ENCODE measurements at regions not wholly inside any gene's neighbourhood (a gene's known extent, or its start where the extent isn't known, plus 50 kb on each side); places are given as distances from the start of the nearest gene placed in this dataset.

DNA sequence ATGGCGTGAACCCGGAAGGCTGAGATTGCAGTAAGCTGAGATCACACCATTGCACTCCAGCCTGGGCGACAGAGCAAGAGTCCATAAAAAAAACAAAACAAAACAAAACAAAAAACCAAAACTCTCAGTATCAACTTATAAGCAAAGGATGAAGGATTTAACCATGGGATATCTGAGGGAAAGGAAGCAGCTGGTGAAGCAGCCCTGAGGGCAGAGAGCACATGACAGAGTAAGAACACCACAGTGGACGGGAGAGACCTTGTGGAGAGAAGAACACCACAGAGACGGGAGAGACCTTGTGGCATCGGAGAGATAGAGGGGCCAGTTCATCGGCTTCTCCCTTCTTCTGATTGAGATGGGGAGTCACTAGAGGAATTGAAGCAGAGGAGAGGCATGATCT lies 697.2 kb downstream of the HDGFL1 start:
- TF ChIP-seq, protein P1, sequence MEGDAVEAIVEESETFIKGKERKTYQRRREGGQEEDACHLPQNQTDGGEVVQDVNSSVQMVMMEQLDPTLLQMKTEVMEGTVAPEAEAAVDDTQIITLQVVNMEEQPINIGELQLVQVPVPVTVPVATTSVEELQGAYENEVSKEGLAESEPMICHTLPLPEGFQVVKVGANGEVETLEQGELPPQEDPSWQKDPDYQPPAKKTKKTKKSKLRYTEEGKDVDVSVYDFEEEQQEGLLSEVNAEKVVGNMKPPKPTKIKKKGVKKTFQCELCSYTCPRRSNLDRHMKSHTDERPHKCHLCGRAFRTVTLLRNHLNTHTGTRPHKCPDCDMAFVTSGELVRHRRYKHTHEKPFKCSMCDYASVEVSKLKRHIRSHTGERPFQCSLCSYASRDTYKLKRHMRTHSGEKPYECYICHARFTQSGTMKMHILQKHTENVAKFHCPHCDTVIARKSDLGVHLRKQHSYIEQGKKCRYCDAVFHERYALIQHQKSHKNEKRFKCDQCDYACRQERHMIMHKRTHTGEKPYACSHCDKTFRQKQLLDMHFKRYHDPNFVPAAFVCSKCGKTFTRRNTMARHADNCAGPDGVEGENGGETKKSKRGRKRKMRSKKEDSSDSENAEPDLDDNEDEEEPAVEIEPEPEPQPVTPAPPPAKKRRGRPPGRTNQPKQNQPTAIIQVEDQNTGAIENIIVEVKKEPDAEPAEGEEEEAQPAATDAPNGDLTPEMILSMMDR (IDR thresholded peaks at IDR 0.05; ENCODE audit: low read length, missing control alignments), result no peak
- no peak overlapping the region for H3K4me3 ChIP-seq (replicated peaks; ENCODE audit: low read depth, low read length)
- DNase-seq (ENCODE audit: low read depth), result no peak

DNA sequence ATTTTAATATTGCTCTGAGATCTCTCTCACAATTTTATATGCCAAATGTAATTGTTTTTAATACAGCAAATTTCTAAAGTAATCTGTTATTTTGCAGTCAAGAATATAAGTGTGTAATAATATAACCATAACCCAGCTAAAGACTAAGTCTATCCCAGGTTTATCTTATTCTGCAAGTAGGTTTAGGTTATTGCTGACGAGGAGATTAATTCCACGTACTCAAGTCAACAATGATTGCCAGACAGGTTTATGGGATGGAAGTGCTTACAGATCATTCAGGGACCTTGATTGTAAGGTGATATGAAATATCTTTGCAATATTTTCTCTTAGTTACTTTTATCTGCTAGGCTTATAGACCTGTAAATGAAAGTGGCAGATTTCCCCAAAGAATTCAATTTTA lies 698.3 kb downstream of the HDGFL1 start:
- TF ChIP-seq, protein P1 (IDR thresholded peaks at IDR 0.05; ENCODE audit: low read length, missing control alignments), result no peak
- no peak for DNase-seq (ENCODE audit: low read depth)
- H3K4me3 ChIP-seq (replicated peaks; ENCODE audit: low read depth, low read length), result no peak overlapping the region

DNA sequence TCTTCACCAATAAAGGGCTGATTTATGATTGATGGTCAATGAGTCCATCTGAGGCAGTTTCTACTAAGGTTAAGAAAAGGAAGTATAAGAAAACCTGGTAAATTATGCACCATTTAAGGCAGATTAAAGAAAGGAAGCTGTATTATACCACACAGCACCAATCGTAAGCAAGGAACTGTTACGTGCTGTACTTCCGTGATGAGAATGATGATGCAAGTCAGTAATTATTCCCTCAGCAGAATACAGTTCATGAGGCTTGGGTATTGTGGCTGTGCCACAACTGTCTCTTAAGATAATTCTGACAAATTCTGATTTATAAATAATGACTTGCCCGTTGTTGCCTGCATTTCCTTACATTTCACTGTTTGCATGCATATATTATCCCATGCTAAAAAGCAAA lies 699.0 kb downstream of the HDGFL1 start:
- H3K4me3 ChIP-seq (replicated peaks; ENCODE audit: low read depth, low read length), result no peak overlapping the region

DNA sequence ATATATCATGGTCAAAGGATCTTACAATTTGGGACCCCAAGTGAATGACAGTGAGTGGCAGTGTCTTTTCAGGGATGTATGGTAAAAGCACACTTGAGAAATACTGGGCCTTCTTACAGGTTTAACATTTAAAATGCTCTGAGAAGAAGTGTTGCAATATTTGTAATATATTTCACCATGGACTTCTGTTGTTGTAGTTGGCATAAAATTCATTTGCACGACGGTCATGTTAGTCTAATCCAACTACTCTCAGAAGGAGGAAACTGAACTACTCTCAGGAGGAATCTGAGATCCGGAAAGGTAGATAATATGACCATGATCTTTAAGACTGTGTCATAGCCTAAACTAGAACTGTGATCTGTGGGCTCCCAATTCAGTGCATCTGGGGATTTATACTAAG lies 700.1 kb downstream of the HDGFL1 start:
- TF ChIP-seq, protein P1 (IDR thresholded peaks at IDR 0.05; ENCODE audit: low read length, missing control alignments), result no peak
- peak; percentile 24 for DNase-seq (ENCODE audit: low read depth)
- no peak overlapping the region for H3K4me3 ChIP-seq (replicated peaks; ENCODE audit: low read depth, low read length)

More for the DNA sequence above, 699.0 kb downstream of the HDGFL1 start:
- no peak for DNase-seq (ENCODE audit: low read depth)
- TF ChIP-seq, protein P1 (IDR thresholded peaks at IDR 0.05; ENCODE audit: low read length, missing control alignments), result no peak

DNA sequence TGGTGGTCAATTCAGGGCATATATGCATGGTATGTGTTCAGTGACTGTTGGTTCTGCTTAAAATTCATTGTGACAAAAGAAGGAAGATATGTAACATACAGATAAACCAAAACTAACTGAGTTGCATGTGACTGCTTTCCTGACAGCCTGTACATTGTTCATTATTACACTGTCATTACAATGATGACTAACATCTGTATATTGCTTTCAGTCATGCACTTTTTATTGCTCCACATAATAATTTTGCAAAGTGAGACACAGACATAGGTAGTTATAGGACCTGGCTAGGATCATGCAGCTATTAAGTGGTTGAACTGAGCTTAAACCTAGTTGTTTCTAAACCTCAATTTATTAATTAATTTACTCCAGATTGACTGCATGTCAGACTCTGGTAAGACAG lies 703.2 kb downstream of the HDGFL1 start:
- TF ChIP-seq, protein P1 (IDR thresholded peaks at IDR 0.05; ENCODE audit: low read length, missing control alignments), result no peak
- no peak overlapping the region for H3K4me3 ChIP-seq (replicated peaks; ENCODE audit: low read depth, low read length)
- DNase-seq (ENCODE audit: low read depth), result no peak

DNA sequence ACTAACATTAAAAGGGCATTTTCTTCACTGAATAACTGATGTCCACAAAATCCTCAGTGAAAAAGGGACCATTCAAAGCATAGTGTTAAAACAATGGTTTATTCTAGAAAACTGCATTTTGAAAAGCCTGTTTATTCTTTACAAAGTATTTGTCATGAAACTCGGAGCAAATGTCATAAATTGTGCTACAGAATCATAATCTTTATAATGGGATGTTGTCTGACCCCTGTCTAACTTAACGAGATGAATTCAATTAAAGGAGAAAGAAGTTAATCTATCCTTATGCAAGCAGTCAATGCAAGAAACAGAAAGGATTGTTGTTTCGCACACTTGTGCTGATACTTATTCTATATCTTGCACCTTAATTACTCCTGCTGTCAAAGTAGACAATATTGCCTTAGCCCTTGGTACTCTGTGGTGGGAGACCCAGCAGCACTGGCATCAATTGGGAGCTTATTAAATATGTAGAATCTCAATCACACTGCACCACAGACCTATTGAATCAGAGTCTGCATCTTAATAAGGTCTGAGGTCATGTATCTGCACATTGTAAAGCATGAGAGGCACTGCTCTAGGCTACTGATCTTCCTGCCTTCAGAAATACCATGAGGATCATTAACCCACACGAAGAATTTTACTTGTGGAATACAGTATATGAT lies 708.3 kb downstream of the HDGFL1 start:
- no peak overlapping the region for H3K4me3 ChIP-seq (replicated peaks; ENCODE audit: low read depth, low read length)
- TF ChIP-seq, protein P1 (IDR thresholded peaks at IDR 0.05; ENCODE audit: low read length, missing control alignments), result no peak
- DNase-seq (ENCODE audit: low read depth), result no peak

DNA sequence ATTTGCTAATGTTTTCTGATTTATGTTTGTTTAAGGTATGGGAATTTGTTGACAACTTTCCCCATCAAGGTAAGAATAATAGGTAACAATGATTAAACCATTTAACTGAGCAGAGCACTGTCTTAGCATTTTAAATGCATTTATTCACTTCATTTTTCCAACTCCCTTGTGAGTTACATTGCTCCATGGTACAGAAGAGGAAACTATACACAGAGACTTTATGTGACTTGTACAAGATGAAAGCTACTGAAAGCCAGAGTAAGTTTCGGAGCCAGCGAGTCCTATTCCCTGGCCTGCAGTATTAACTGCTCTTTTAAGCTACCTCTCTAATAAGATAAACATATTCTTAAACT lies 708.8 kb downstream of the HDGFL1 start:
- TF ChIP-seq, protein P1 (IDR thresholded peaks at IDR 0.05; ENCODE audit: low read length, missing control alignments), result no peak
- no peak for DNase-seq (ENCODE audit: low read depth)
- no peak overlapping the region for H3K4me3 ChIP-seq (replicated peaks; ENCODE audit: low read depth, low read length)

Measured in fibroblast of pulmonary artery (primary cell).